GM12891 (cell line): ENCODE measurements at regions not wholly inside any gene's neighbourhood (a gene's known extent, or its start where the extent isn't known, plus 50 kb on each side); places are given as distances from the start of the nearest gene placed in this dataset.

Source experiments
- POLR2A ChIP-seq: IDR thresholded peaks from 2 replicates; pipeline ENCODE4 v1.6.1; 2011; ENCODE audit warnings: low read depth, low read length, control low read depth
- POLR2AphosphoS5 ChIP-seq: IDR thresholded peaks from 2 replicates; pipeline ENCODE4 v1.6.1; 2011; ENCODE audit warnings: low read depth, low read length, control low read depth
- POU2F2 ChIP-seq: IDR thresholded peaks from 2 replicates; pipeline ENCODE4 v1.6.1; 2011; ENCODE audit warnings: low read depth, mild to moderate bottlenecking, control low read depth, low read length, moderate library complexity
- SPI1 ChIP-seq: IDR thresholded peaks from 2 replicates; pipeline ENCODE4 v1.6.1; 2011; ENCODE audit warnings: low read depth, low read length, control low read depth
- TAF1 ChIP-seq: IDR thresholded peaks from 2 replicates; pipeline ENCODE4 v1.6.1; 2011; ENCODE audit warnings: low read depth, low read length, control low read depth

DNA sequence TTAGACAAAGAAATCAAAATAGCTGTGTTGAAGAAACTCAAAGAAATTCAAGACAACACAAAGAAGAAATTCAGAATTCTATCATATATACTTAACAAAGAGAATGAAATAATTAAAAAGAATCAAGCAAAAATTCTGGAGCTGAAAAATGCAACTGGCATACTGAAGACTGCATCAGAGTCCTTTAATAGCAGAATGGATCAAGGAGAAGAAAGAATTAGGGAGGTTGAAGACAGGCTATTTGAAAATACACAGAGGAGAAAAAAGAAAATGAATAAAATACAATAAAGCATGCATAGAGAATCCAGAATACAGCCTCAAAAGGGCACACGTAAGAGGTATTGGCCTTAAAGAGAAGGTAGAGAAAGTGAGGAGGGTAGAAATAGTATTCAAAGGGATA lies 179.5 kb upstream of the SPIN4 start:
- TF ChIP-seq SPI1 (no peak), TAF1 (no peak), POLR2A (no peak), POLR2AphosphoS5 (no peak), POU2F2 (no peak)
